ENCODE measurements at regions not wholly inside any gene's neighbourhood (a gene's known extent, or its start where the extent isn't known, plus 50 kb on each side); places are given as distances from the start of the nearest gene placed in this dataset.

DNA sequence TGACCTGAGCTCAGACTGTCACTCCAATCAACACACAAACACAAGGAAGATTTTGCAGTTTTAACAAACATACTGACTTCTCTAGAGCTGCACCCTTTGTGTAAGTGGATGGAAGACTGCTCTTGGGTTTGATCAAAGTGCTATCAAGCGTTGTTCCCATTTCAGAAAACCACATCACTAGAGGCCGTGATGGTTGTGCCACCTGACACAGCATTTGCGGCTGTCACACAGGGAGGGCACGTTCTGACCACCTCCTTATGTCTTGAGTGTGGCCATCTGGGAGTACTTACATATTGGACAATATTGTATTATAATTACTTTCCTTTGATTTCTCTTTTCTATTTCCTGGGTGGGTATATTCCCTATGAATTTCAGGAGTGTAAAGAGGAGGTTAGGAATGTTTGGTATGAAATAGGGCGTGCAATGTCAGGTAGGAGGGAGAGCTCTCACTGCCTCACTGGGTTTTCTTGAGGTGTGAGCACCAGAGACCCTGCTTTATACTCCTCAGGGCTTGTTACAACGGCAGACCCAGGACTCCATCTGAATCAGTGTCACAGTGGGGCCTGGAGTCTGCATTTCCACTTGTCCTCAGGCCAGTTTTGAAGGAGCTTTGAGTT is 74.3 kb downstream of the SYNE3 start:
- no peak for DNase-seq

DNA sequence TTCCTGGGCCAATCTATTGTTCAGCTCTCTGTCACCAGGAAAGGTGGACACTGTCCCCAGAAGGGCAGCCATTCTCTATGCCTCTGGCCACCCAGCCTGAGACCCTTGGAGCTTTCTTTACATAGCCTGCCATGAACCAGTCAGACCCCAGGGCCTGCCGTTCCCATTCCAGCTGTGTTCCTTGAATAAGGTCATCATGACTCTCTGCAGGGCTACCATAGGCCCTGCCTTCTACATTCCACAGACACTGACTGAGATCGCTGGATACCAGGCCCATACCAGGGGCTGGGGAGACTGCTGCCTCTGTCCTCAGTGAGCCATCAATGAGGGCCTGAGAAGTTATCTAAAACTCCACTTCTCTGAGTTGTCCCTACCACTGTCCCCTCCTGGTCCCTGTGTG is 75.5 kb downstream of the SYNE3 start:
- no peak for DNase-seq

DNA sequence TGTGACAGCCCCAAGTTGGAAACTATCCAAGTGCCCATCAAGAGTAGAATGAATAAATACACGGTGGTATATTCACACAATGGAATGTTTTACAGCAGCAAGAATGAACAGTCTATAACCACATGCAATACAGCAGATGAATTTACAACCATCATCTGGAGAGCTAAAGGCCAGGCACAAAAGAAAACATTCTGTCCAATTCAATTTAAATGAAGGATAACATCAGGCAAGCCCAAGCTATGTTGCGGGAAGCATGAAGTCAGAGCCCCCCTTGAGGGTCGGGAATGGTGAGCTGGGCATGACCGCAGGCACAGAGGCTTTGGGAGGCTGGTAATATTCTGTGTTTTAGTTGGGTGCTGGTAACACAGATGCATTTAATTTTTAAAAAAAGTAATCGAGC is 76.0 kb downstream of the SYNE3 start:
- DNase-seq, result no peak

DNA sequence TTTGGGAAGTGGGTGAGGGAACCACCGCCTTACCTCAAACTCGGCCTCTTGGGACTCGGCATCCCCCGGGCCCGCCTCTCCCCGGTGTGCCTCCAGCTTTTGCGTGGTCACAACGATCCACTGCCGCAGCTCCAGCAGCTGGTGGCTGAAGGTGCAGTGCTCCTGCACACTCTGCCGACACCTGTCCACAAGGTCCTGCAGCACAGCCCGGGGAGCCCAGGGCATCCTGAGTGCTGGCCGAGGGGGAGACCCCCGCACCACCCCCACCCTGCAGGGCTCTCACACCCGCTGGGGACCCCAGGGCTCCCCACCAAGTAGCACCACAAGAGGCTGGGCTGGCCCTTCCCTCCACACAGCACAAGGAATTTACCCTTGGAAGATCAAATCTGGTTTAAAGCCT is 76.6 kb downstream of the SYNE3 start:
- DNase-seq, result no peak

DNA sequence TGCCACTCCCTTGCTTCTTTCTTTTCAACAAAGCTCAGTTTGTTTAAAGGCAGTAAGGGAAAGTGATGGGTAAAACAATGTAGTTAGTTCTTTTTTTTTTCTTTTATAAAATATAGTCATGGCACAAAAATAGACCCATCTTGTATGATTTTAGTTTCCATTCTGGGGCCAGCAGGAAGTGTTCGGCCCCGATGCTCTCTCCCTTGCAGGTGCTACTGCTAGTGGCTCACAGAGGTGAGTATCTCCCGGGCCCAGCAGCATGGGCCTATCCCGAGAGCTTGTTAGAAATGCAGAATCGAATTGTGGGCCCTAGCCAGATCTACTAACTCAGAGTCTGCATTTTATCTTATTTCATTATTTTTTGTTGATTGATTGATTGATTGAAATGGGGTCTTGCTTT is 78.7 kb downstream of the SYNE3 start:
- no peak for DNase-seq

DNA sequence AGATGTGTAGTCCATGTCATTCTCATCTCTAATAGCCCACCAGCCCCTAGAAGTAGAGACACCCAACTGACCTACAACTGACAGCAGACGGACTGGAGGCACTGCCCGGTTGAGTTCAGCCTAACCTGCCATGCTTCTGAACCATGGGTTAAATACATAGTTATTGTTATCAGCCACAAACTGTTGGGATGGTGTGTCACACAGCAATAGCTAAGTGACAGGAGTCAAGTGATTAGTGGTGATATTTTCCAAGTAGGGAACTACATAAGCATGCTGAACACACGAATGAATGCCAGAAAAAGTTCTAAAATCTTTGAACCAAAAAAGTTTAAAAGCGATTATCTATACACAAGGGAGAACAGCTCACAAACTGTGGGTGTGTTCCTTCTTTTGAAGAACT is 80.1 kb downstream of the SYNE3 start:
- no peak for DNase-seq

DNA sequence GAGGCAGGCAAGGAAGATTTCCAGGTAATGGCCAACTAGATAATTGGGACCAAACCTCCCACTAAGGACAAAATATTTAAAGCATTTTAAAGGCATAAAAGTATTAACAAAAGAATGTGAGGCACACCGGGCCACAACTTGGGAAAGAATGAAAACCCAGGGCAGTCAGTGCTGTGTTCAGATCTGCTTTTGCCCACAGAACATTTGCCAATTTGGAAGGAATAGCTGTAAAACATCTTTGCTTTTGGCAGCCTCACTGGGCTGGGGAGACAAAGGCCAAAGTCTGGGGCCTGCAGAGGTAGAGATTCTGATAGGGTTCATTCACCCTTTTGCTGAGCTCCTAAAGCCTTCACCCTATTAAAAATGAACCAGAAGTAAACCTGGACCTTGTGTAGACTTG is 82.3 kb downstream of the SYNE3 start:
- DNase-seq, result no peak

DNA sequence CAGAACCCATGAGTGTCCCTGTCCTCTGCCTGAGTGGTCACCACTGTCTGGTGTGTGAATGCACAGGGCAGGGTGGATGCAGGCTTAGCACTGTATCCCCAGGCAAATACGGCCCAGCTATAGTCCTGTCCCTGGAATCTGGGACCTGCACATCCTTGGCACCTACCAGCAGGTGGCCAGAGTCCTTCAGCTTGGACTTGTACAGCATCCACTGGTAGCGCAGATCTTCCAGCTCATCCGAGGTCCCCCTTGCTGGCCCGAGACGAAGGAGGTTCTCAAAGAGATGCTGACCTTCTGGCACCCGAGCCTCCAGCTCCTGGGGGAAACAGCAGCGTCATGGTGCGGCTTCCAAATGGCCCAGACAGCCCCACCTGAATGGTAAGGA is 83.4 kb downstream of the SYNE3 start:
- no peak for DNase-seq

DNA sequence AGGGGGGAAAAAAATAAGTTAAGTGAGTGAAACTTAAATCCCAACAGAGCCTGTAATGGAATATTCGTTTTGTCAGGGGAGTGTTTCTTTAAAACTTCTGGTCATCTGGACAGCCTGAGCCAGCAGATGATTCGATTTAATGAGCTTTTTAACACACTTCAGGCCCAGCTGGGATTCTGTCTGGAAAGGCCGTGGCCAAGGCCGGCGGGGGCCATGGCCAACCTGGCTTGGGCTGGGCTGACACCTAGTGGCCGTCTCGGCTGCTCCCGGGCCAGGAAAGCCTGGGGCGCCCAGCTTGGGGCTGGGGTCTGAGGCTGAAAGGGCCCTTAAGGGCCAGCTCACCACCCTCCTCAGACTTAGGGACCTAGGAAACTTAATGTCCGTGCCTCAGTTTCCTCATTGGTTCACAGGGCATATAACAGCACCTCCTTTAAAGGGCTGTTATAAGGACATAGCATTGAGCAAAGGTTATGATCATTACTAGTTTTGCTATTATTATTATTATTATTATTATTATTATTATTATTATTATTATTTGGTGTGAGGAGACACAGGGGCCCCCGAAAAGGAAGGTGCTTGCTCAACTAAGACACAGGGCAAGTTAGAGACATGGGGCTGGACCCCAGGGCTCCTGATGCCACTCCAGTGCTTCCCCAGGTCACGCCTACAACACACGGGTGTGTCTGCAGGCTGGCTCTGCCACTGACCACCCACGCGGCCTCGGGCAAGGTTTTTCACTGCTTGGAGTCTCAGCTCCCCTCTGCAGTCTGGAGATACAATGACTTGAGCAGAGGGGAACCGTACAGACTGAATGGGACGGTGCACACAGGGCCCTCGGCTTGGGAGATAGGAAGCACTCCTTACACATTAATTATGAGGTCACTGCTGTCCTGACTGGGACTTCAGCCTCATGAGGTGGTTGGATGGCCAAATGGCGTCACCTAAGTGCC is 84.0 kb downstream of the SYNE3 start:
- no peak for DNase-seq

DNA sequence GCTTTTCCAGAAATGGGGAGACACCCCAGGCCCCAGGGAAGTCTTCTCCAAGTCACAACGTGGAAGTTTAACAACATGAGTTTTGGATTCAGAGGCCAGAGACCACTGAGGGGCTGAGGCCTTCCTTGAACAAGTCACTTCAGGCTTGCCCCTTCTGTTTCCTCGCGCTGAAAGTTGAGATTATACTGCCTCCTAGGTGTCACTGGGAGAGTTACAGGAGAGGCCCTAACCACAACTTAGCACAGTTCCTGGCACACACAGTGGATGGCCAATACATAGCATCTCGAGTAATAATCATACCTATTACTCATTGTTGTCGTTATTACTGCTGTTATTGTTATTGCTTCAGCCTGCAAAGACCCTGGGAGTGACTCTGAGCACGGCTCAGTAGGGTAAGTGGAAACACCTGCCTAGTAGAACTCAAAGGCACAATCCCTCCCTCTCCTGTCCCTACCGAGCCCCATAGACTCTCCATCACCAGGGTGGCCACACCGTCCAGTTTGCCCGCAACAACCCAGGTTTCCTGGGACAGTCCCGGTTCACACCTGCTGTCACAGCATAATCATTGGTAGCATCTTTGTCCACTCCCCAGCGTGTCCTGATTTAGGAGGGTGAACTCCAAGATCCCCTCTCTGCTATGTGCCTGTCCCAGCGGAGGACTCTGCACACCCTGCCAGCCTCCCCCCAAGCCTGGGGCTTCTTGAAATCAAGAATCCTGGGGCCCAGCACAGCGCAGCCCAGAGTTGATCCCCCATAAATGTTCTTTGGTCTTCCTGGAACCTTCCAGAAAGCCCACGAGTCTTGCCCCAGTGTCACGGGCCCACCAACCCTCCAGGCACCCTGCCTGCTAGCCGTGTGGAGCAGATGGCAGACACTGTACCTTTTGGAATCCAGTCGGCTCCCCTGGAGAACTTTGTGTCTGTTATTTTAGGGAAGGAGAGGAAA is 85.0 kb downstream of the SYNE3 start:
- peak; percentile 13 for DNase-seq

DNA sequence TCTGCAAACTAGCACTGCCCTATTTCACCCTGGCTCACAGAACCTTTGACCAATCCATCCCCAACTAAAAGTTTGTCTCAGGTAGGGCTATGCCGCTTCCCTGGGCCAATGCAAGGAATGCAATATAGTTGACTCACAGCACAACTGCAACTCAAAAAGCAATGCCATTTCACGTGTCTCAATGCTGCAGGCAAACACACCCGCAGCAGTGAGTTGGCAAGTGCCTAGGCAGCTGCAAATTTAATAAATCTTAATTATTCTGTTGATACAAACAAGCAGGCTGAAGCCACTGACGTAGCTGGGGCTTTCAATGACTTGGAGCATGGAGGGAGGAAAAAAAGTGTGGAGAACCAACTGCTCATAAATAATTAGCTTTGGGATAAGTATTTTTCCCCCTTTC is 87.9 kb downstream of the SYNE3 start:
- DNase-seq, result no peak

DNA sequence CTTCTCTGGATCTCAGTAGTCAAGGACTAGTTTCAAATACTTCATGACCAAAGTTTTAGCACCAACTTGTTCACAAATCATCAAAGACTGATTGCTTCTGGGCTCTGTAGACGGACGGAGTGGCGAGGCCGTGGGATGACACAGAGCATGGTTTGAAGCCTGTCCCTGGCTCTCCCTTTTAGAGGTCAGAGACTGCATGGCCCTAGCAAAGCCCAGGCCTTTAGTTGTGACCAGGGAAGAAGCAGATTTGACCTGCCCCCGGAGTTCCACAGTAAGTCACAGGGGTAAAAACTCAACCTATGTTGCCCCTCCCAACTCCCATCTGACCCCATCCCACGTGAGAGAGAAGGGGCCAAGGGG is 90.4 kb downstream of the SYNE3 start:
- no peak for DNase-seq

DNA sequence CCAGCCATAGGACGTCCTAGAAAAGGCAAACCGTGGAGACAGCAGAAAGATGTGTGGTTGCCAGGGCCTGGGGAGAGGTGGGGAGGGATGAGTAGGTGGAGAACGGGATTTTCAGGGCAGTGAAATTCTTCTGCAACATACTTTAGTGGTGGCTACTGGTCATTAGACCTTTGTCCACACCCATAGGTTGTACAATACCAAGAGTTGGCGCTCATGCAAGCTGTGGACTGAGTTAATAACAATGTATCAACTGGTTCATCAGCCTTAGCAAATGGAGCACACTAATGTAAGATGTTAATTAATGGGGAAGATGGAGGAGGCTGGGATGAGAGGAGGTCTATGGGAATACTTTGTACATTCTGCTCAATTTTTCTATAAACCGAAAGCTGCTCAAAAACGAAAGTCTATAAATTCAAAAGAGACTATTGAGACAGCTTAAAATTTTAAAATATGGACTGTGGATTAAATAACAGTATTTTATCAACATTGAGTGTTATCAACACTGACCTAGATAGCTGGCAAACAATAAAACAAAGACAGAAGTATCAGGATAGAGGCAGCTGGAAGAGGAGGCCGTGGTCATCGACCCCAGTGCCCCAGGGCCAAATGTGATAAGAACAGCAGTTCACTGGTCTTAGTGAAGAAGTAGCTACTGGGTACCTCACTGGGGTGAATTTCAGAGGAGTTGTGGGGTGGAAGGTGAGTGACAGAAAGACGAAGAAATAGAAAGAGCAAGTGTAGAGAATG is 90.9 kb downstream of the SYNE3 start:
- no peak for DNase-seq

DNA sequence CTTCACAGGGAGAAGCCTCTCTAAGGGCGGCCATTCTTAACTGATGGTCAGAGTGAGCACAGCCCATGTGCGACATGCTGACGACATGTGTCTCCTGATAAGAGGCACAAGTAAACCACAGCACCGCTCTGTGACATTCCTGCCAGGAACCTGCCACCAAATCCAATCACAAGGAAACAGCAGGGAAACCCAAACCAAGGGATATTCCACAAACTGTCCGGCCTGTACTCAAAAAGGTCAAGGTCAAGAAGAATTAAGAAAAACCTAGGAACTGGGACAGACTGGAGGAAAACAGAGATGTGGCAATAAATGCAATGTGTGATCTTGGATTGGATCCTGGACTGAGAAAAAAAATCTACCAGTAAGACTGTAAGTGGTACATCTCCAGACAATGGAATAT is 91.9 kb downstream of the SYNE3 start:
- no peak for DNase-seq

DNA sequence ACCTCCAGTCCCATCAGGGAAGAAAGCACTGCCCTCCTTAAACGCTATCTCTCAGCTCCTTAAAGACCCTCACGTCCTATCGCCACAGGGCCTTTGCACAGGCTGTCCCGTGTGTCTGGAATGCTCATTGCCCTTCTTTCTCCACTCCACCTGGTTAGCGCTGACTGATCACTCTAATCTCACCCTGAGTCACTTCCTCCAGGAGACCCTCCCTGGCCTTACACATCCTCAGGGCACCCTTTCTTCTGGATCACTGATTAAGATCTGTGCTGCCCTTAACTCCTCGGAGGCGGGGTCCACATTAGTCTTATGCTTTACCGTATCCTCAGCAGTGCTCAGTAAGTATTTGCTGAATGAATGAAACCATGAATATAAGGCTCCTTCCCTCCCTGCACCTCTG is 94.7 kb downstream of the SYNE3 start:
- no peak for DNase-seq

DNA sequence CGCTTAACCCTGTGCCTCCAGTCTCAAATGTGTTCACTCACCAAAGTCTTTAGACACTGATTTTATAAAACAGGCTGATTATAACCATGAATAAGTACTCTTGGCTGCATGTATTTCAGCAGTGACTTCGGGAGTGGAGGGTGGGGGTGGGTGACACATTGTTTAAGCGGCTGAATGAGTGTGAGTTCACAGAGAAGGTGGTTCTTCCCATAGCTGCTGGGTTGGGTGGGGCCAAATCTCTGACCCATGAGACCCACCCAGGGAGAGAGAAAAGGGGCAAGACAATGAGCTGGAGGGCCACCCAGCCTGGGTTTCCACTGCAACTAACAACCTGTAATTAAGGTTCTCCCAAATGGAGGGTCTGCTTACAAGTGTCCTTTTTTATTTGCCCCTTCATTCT is 96.4 kb downstream of the SYNE3 start:
- DNase-seq, result no peak

DNA sequence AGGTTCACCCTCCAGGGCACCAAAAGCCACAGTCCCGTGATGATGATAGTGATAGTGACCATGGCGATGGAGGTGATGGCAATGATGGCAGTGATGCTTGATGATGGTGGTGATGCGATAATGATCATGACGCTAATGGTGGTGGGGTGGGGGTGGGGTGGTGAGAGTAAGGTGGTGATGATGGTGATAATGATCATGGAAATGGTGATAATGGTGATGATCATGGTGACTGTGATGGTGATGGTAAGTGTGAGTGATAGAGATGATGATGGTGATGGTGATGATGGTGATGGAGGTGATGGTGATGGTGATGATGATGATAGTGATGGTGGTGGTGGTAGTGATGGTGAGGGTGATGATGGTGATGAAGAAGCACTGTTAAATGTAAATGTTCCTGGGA is 96.9 kb downstream of the SYNE3 start:
- no peak for DNase-seq

DNA sequence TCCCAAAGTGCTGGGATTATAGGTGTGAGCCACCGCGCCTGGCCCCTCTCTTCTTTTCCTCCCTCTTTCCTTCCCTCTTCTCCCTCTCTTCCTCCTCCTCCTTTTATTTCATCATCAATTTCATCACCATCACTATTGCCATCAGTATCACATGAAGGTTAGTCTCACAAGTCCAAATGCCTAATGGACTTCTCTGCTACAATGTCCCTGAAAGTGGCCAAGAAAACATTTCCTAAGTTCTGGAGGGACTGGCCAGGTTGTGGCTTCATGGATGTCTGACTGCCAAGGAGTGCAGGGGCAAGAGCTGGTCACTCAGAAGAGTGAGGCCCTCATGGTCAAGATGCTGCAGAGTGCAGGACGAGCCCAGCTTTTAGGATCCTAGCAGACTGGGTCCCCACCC is 97.6 kb downstream of the SYNE3 start:
- DNase-seq, result no peak

DNA sequence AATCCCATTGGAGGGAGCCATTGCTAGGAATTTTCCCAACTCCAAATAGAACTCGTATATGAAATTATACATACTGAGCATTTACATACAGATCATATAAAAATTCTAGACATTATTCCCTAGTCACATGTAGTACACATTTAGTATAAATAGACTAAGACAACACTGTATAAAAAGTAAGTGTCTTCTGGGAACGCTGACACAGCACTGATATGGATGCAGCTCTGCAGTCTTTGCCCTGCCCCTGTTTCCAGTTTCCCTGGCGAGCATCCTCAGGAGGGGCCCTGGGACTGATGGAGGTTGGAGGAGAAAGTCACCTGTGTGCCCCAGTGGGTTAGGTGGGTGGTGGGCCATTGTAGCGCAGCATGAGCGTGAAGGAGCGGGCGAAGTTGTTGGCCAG is 97.8 kb upstream of the CLMN start:
- DNase-seq, result no peak

DNA sequence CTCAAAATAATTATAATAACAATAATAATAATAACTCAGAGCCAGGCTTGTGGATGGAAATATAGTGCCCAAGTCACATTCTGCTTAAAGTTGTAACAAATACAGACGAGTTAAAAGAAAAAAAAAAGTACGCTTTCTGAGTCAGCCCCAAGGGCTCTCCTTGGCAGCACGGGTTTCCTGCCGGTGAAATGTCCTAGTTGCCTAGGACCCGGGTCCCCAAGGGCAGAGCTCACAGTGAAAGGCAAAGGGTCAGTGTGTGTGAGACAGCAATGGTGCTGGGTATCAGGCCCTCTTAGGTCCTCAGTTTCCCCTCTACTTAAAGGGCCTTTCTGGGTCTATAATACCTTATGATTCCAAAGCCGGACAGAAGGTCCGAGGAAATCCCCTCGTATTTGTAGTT is 96.3 kb upstream of the CLMN start:
- DNase-seq, result no peak

DNA sequence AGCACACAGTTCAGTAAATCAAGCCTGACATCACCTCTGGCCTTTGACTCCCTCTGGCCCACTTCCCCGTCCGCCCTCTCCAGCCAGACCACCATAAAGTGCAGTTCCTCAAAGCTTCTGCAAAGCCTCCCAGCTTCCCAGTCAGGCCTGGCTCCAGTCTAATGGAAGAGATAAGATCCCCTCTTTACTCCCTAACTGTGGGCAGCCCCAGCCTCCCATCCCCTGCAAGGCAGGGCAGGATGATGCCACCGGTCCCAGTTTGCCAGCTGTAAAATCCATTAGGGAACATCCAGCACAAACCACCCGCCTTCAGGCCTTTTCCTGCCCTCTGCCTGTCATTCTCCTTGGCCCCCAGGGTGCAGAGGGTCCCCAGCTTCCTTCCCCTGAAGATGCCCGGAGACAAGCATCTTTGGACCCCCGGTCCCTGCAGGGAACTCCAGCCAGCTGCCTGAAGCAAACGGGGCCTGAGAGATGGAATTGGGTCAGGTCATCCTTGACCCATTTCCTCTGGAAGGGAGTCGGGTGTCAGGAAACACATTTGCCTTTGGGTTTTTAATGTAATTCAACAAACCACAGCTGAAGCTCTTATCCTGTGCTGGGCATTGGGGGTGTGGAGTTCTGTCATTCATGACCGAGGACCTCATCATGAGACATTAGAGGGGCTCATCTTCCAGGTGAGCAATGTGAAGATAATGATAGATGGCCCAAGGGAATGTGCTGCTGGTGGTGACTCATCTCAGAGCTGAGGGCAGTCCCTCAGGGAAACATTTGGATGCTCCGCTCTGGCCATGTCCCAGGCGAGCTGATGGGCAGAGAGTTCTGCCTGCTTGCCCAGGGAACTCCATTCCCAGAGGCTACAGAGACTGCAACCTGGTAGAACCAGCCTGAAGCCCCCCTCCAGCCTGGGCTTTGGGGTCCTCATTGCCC is 93.8 kb upstream of the CLMN start:
- DNase-seq, result no peak

DNA sequence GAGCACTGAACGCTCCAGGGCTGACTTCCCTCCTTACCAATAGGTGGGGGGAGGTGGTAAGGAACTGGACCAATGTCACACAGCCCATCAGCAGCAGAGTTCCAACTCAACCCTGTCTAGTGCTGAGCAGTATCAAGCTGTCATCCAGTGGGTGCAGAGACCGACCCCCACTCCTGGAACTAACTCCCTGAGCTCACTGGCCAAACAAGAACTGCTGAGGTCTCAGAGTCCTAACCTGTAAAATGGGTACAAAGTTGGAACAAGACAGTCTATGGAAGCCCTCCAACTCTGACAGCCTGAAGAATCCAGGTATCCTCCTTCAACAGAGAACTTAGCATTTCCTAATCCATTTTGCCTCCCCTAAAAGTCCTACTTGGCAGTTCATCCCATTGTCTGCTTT is 91.1 kb upstream of the CLMN start:
- no peak for DNase-seq

All from CD4-positive, alpha-beta T cell treated with Interleukin-21 for 1 hour (primary cell).